ENCODE measurements at regions not wholly inside any gene's neighbourhood (a gene's known extent, or its start where the extent isn't known, plus 50 kb on each side); places are given as distances from the start of the nearest gene placed in this dataset.

DNA sequence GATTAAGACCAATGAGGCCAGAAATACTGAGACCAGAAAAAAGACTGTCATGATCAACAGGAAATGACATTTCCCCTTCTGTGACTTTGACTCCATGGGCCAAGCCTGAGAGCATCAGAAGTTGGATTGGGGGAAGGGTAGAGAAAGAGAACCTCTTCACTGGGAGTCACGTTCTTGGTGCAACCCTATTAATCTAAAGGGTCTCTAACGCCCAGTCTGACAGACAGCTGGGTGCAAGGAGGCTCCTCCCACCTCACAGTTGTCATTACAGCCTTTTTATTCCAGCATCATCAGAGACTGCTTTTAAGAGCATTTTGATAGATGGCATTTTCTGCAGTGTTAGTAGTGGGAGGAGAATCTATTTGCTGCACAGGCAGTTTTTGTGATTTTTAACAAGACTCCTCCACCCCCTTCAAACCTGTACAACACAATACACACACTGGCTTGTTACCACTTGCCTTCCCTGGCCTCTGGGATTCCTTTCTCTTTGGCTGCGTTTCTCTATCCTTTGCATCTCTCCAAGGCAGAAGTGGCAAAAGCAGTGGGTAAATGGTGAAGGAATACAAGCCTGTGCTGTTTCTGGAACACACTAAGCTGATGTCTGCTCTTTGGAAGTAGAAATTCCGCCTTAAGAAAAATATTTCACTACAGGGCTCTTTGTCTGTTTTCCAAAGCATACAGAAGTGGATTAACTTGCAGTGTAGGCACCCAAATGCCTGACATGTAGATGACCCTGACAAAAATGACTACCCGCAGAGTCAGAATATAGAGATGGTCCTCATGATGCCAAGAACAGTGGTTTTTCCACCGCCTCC lies 310.4 kb upstream of the ZNF608 start:
- TF ChIP-seq POLR2A (IDR thresholded peaks at IDR 0.05) (no peak), CTCF (IDR thresholded peaks at IDR 0.05 in 4 of 5, conservative IDR thresholded peaks at IDR 0.05 in 1 of 5) (no peak)

Data from gastrocnemius medialis (tissue), 4 donors.